Kasumi-1 (cell line): ENCODE measurements at regions not wholly inside any gene's neighbourhood (a gene's known extent, or its start where the extent isn't known, plus 50 kb on each side); places are given as distances from the start of the nearest gene placed in this dataset.
"Not testable (repeated sequence)": the region's sequence is repeated elsewhere in the genome, so short reads cannot be mapped to it uniquely, and the experiment has no call there.

Experiments
- DNase-seq, 2 experiments: peaks; one replicate each; lab custom pipeline; 2025; lab: John Stamatoyannopoulos, UW

DNA sequence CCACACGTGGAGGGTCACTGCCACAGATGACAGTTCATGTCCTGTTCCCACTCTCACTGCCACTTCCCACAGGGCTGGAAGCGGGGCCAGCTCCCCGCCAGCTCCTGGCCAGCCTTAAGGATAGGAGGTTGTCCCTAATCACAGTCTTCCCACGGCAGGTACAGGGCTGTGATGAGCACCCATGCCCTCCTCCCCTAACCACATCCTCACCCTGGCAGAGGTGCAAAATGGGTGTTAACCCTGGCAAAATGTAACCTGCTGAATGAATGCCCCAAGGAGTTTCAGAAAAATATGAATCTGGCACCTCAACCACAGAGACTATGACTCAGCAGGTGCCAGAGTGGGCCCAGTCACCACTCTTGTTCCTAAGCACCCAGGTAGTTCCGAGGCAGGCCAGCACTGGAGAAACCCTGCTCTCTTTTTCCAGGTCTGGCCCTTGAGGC, 185.1 kb upstream of the TPM1 start:
- DNase-seq: no peak

DNA sequence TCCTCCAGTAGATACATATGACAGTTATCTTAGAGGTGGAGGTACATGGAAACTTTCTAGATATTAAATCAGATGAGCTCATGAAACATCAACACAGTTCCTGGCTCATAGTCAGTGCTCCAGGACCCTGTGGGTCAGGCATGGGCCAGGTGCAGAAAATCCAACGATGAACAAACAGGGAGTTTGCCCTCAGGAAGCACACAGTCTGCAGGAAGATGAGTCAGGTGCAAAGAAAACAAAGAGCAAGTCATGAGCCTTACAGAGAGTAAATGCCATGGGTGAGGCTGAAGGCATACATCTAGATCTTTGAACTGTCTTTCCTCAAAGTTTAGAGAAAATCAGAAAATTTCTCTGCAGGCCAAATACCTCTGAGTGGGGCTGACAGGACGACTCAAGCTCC, 184.2 kb upstream of the TPM1 start:
- no peak for DNase-seq

DNA sequence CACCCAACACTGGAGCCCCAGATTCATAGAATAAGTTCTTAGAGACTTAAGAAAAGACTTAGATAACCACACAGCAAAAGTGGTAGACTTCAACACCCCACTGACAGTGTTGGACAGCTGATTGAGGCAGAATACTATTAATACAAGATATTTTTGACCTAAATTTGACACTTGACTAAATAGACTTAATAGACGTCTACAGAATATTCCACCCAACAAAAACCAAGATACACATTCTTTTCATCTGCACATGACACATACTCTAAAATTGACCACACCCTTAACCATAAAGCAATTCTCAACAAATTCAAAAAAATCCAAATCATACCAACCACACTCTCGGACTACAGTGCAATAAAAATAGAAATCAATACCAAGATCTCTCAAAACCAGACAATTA, 179.8 kb upstream of the TPM1 start:
- DNase-seq: no peak

DNA sequence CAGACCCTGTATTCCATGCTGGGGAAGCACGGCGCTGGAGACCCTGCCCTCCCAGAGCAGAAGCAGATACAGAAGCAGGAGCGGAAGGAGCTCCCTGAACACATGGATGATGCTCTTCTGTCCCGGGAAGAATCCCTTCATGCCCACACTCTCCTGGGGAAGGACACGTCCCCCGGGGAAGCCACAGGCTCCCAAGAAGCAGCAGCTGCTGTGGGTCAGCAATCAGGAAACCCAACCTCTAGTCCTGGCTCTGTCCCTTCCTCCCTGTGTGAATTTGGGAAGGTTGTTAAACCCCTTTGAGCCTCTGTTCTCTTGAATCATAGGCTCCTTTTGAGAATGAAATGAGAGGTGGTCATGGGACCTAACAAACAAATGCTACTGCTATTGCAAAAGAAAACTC, 176.2 kb upstream of the TPM1 start:
- no peak for DNase-seq

DNA sequence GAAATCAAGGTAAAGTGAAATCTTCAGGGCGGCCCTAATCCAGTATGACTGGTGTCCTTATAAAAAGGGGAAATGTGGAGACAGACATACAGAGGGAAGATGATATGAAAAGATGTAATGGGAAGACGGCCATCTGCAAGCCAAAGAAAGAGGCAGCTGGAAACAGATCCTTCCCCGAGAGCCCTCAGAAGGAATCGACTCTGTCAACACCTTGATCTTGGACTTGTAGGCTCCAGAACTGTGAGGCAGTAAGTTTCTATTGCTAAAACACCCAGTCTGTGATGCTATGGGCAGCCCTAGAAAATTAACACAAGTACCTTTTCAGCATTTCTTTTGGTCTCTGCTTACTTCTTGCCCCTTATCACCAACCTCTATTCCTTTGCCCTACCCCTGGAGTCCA, 174.7 kb upstream of the TPM1 start:
- no peak for DNase-seq

DNA sequence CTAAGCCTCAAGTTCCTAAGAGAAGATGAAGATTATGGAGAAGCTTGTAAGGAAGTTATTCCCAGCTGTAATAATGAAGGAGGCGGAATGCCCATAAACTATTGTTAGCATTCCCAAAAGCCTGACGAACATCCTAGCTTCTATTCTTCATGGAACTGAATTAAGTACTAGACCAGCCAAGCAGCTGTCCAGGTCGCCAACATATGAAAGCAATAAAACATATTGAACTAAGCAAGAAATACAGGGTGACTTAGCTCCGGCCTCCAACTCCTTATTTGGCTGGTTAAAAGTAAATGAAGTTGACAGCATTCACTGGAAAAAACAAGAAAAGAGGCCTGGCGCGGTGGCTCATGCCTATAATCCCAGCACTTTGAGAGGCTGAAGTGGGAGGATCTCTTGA, 174.0 kb upstream of the TPM1 start:
- no peak for DNase-seq

DNA sequence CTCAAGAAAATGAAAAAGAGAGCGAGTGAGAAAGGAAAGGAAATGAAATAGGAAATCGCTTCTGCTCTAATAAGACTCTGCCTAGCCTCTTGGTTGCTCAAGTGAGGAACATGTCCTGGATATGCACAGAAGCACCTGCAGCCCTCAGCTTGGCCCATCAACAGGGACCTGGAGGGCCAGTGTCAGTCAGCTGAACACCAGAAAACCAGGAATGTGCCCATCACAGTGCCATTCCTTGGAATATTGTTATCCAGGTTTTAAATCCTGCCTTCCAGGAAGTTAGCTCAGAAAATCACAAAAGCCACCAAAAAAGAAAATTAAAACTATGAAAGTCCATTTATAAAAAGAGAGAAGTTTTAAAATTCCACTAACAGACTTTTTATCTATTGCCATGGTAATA, 173.4 kb upstream of the TPM1 start:
- no peak for DNase-seq

DNA sequence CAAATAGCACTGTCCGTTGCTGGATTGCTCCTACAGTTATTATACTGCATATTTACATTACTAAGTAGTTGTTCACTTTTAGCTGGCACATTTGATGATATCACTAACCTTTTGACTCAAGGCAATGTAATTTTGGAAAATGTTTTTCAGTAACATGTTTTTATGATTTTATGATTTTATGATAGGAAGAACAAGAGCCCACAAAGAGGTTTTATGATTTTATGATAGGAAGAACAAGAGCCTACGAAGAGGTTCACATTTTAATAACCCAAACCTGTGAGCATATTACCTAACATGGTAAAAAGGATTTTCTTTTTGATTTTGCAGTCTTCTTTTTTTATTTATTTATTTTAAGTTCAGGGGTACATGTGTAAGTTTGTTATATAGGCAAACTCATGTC, 172.3 kb upstream of the TPM1 start:
- no peak for DNase-seq

DNA sequence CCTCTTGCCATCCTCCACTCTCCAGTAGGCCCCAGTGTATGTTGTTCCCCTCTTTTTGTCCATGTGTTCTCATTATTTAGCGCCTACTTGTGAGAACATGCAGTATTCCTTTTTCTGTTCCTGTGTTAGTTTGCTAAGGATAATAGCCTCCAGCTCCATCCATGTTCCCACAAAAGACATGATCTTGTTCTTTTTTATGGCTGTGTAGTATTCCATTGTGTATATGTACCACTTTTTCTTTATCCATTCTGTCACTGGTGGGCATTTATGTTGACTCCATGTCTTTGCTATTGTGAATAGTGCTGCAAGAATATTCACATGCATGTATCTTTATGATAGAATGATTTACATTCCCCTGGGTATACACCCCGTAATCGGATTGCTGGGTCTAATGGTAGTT, 171.8 kb upstream of the TPM1 start:
- not testable (repeated sequence) for DNase-seq

DNA sequence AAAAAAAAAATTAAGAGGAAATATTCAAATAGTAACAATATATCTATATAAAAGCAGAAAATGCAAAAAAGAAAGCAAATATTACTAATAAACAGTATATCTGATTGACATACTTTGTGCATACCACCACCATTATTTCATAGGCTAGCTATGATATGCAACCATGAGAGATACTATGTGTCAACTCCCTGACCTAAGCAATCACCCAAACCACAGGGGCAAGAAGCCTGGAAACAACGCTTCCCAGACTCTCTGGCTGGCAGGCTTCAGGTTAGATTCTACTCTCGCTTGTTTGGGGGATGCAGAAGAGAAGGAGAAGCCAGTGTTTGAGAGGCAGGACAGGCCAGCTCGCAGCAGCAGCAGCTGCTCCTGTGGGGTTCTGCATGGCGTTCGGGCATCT, 169.3 kb upstream of the TPM1 start:
- no peak for DNase-seq

DNA sequence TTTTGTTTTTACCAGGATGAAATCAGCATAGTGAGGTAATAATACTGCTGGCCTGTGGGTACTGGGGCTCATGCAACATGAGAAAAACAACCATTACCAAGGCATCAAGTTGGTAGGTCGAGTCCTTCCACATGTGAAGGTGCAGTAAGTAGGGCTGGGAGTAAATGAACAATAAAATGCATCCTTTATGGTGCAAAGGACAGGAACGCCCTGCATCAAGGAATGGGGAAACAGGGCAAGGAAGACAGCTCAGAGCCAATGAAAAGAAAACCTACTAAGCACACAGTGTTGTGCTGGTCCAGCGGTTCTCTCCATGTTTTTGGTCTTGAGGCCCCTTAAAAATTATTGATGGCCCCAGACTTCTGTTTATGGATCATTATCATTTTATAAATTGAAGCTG, 168.5 kb upstream of the TPM1 start:
- no peak for DNase-seq

DNA sequence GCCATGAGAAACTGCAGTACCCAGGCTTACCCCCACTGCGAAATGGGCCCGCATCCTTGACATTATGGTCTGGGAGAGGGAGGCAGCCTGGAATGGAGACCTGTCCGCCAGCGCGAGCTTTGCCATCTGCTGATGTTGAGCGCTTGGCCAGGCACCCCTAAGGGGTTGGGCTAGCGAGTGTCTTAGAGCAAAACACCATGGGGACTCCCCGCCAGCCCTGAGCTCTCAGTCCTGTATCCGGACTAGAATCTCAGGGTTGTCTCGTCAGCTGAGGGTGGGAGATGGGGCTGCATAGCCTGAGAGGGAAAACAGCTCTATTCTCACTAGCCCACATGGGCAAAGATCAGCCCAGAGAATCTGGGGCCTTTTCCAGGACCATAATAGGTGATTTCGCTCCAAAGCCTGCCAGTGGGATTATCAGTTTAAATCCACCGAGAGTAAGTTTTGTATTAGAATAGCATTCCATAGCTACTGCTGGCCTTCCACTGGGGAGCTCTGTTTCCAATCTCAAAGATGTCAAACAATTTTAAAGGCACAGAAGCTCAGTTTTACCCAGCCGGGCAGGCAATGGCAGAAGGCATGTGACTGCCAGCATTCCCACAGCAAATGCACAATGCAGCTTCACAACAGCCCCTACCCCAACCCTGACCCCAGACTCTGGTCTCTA, 167.5 kb upstream of the TPM1 start:
- DNase-seq: no peak

DNA sequence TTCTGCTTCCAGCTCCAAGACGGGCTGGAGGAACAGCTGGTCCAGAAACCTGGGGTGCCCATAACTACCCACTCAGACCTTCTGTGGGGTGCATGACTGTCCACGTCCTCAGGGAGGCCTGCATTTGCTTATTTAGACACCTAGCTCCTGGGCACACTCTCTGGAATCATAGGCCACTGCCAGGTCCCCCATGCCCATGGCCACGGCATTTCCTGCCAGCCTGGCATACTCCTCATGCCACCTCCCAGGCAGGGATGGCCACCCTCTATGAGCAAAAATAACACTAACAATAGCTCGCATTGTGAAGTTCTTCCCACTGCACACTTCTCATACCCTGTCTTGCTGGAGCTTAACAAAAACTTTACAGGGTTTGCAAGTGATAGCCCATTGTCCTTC, 166.9 kb upstream of the TPM1 start:
- no peak for DNase-seq

DNA sequence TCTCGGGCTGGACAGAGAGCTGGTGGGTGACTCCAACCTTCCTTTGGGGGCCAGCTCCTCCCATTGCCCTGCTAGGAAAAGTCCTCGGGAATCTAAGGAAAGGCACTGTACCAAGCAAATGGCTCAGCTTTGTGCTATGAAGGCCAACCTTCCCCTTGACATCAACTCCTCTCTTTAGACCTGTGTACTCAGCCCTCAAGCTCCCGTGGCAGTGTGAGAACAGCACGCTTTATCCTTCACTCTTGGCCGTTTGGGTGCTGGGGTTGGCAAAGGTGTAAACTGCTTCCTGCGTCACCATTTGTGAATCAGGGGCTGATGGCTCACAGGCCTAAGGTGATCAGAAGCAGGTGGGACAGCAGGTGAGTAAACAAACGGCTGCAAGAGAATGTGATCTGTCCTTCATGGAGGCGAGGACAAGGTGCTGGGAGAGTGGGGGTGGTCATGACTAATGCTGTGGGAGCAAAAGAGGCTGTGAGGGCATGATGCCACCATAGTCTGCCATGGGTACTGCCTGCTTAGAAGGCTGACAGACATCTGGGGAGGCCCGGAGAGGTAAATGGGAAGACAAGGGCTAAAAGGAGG, 165.2 kb upstream of the TPM1 start:
- no peak for DNase-seq

DNA sequence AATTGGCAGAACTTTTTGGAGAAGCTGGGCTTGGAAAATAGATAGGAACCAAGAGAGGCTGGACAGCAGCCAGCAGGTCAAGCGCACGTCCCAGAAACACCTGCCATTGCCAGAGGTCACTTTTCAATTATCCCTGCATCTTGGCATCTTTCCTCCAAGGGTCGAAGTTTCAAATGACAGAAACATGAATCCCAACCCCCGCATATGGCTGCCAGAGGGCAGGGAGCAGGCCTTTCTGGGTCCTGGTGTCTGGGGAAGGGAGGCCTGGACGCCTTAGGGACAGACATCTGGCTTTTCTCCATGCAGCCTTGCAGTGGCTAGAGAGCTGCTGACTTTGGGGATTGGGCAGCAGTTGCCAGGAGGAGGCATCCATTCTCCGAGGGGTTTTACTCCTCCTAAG, 164.5 kb upstream of the TPM1 start:
- DNase-seq: no peak

DNA sequence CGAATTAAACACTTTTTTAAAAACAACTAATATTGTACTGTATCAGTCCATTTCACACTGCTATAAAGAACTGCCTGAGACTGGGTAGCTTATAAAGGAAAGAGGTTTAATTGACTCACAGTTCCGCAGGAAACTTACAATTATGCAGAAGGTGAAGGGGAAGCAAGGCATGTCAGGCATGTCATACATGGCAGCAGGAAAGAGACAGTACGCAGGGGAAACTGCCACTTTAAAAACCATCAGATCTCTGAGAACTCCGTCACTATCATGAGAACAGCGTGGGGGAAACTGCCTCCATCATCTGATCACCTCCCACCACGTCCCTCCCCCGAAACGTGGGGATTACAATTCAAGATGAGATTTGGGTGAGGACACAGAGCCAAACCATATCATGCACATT, 162.8 kb upstream of the TPM1 start:
- DNase-seq: no peak

DNA sequence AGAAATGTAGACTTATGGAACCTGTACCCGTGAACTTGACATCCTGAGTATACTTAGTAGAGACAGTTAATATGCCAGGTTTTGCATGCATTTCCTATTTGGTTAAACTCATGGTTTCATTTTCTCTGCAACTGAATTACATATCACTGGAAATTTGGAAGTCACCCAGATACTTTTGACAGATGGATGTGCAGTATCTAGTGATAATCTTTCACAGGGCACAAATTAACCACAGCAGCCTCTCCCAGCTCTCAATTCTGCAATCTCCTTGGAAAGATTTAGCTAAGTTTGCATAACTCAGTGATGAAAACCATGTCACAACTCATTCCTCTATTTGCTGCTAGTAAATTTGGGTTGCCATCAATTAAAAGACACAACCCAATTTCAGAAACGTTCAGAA, 162.3 kb upstream of the TPM1 start:
- DNase-seq: no peak

DNA sequence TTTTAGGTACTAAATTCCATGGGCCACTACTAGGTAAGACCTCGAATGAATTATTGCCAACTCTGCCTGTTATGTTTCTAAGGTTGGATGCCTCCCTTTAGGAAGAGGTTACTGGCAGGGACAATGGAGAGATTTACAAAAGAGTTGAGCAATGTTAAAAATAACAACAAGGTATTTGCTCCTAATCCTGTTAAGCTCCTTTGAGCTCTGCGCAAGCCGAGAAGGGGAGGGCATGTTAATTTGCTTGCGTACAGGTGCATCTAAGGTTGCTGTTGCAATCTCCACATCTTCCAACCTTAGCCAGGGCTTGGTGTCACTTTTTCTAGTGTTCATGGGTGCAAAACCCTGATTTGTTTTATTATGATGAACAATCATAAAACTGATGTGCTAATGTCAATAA, 161.5 kb upstream of the TPM1 start:
- no peak for DNase-seq

DNA sequence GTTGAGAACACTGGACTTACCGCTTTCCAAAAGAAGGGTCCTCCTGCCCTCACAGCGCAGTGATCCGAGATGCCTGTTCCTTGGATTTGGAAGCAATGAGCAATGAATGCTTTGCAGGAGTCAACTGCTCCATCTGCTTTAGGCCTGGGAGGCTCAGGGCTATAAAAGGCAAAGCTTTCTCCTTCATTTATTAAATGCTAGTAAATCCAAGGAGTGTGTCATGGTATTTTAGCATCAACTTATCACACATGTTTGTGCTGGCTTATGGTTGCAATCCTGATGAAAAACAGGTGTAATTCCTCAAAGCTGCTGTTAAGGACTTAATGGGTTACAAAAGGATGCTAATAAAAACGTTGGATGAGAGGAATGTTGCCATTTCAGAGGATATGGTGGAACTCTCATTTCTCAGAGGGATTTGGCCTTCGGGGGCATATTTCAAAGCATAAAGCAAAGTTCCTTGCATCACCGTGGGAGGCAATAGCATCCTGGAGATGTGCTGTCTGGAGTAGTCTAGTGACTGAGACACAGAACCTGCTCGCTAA, 158.5 kb upstream of the TPM1 start:
- DNase-seq: no peak

DNA sequence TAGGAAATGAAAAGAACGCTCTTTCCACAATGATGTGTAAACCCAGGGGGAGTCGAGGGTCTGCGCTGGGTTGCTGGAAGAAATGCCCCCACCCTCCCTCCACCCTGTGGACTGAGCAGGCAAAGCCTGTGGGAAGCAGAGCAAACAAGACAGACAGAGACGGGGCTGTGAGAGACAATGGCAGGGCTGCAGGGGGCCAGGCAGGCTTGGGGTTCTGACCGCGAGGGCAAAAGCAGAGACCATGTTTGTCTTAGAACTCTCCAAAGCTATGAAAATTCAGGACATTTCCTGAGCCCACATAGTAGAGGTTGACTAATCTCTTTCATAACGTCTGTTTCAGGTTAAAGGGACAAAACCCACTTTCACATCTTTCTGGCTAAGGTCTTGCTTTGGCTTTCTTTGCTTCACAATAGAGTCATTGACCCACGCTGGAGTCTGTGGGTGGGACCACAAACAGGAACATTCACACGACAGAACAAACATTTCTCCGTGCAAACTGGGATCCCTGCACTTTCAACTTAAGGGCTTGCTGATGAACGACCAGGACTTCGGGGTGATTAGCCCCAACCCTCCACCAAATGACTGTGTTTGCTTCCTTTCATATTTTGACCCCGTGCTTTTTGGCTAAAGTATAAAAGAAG, 156.0 kb upstream of the TPM1 start:
- no peak for DNase-seq

DNA sequence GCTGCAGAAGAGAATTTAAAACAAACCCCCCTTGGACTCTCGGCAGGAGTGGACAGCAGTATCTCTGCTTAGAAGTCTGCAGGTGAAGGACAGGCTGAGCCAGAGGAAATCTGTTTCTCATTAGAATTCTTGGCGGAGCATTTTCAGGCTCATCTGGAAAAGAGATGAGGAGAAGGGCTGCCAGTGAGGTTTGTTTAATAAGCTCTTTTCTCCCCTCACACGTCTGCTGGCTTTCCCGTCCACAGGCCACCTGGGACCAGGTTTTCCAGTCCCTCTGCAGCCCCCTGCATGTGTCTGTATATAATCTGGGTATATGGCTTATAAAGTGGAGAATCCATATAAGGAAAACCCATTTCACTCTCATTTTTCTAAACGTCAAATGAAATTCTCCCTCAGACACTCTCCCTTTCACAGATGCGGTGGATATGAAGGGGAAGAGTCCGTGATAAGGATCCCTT, 155.4 kb upstream of the TPM1 start:
- no peak for DNase-seq

DNA sequence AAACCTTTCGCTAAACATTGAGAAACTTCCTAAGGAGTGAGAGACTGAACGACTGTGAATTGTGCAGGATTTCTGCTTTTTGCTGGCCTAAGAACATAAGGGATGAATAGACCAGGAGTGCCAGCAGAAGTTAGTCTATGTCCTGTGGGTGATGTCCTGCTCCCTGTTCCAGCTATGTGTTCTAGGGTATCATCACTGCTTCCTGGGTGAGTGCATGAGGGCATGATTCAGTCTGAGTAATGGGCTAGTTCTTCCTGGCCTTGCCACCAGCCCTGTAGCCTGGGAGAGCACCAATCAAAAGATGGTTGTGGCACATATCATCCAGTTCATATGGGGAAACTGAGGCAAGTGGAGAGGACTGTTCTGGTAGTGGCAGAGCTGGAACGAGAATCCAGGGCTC, 153.9 kb upstream of the TPM1 start:
- no peak for DNase-seq

DNA sequence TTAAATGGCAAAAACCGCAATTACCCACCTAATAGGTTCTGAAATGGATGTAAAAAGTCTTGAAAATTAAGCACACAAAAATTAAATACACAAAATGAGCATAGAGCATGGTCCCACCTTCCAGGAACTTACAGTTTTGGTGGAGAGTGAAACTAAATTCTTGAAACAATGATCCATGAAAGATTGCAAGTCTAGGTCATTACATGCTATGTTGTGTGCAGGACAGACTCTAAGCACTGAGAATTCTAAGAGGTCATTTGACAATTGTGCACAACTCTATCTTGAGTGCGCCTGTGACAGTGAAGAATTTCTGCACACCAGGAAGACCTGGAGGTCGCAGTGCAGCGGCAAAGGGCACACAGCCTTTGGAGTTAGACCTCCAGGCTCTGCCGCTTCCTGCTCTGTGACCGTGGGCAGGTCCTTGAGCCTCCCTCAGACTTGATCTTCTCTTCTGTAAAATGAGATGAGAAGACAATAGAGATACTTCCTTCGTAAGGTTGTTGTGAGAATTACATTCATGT, 153.3 kb upstream of the TPM1 start:
- DNase-seq: no peak
